ENCODE measurements at regions not wholly inside any gene's neighbourhood (a gene's known extent, or its start where the extent isn't known, plus 50 kb on each side); places are given as distances from the start of the nearest gene placed in this dataset.

GRCh38 chr2:37439131-37439642 is 94.8 kb downstream of the QPCT start (continued):
- no peak for TF ChIP-seq ZNF639 (CRISPR knock-in tag; conservative IDR thresholded peaks at IDR 0.05 in 1 of 2, IDR thresholded peaks at IDR 0.05 in 1 of 2)
- TF ChIP-seq ZNF316 (IDR thresholded peaks at IDR 0.05): peak; percentile 88
- no peak for TF ChIP-seq GABPB2 (CRISPR knock-in tag; conservative IDR thresholded peaks at IDR 0.05)
- TF ChIP-seq MAFK (IDR thresholded peaks at IDR 0.05; ENCODE audit: low read length): peak; percentile 83

GRCh38 chr2:37441055-37441454 is 96.6 kb downstream of the QPCT start:
- H3K4me1 ChIP-seq (replicated peaks in 1 of 2; ENCODE audit: control insufficient read depth in 2 of 2, insufficient read depth in 2 of 2, low read length in 2 of 2): no peaks in the 10 kb centered on the region
- POLR2A ChIA-PET: no interaction called here
- FAIRE-seq: no peak
- intact Hi-C loops (cut with micrococcal nuclease) (no loop called here), in situ Hi-C loops (cut with MboI) (no loop called here)
- DNase-seq (ENCODE audit: extremely low read depth in 1 of 4, low spot score in 3 of 4): no peak
- no peak overlapping the region for H3K9ac ChIP-seq (ENCODE audit: insufficient read depth in 1 of 2, low read depth in 2 of 2, low read length in 2 of 2)
- TF ChIP-seq PKNOX1 (IDR thresholded peaks at IDR 0.05): 0 out of 2 replicates have a peak, but pooled peaks have one; percentile 7
- TF ChIP-seq RBFOX2 (IDR thresholded peaks at IDR 0.05; ENCODE audit: low read depth, low read length): no peak
- 61% methylated on average over 1 of the region's 1 CpG for WGBS (ENCODE audit: insufficient coverage, low coverage, missing lambda C conversion rate)
- no peaks in the 10 kb centered on the region for H4K20me1 ChIP-seq (replicated peaks; ENCODE audit: control insufficient read depth, insufficient read depth, low read length)
- H3K9me1 ChIP-seq (ENCODE audit: control insufficient read depth, insufficient read depth, low read length): no peaks in the 10 kb centered on the region
- CTCF ChIA-PET (ENCODE audit: low intra/inter-chr PET ratio): no interaction called here
- H3K79me2 ChIP-seq (ENCODE audit: control insufficient read depth, insufficient read depth, low read length): no peaks in the 10 kb centered on the region
- H3K4me3 ChIP-seq: no peak overlapping the region
- H3K4me2 ChIP-seq (ENCODE audit: insufficient read depth, low read length): no peak overlapping the region
- no TSS peak for BruUV-seq (replicated peaks)
- no peaks in the 10 kb centered on the region for H3K27me3 ChIP-seq (ENCODE audit: control insufficient read depth in 2 of 2, insufficient read depth in 2 of 2, low read length in 2 of 2)
- no peaks in the 10 kb centered on the region for H3K36me3 ChIP-seq (ENCODE audit: control insufficient read depth, insufficient read depth, low read length)
- no peak overlapping the region for H3K27ac ChIP-seq (ENCODE audit: extremely low read depth, low read depth, low read length)
- no peak overlapping the region for H2AFZ ChIP-seq (ENCODE audit: low read depth, low read length)
- ATAC-seq: no peak
- no peaks in the 10 kb centered on the region for H3K9me3 ChIP-seq (replicated peaks; ENCODE audit: control insufficient read depth, insufficient read depth, low read depth, low read length)

Measured in K562 (cell line).